NOMO-1 (cell line): ENCODE measurements at regions not wholly inside any gene's neighbourhood (a gene's known extent, or its start where the extent isn't known, plus 50 kb on each side); places are given as distances from the start of the nearest gene placed in this dataset.
"Not testable (repeated sequence)": the region's sequence is repeated elsewhere in the genome, so short reads cannot be mapped to it uniquely, and the experiment has no call there.

Experiments
- DNase-seq, 2 experiments: peaks; one replicate each; lab custom pipeline; 2025; ENCODE audit not compliant: unreplicated experiment in 2 of 2; lab: John Stamatoyannopoulos, UW

DNA sequence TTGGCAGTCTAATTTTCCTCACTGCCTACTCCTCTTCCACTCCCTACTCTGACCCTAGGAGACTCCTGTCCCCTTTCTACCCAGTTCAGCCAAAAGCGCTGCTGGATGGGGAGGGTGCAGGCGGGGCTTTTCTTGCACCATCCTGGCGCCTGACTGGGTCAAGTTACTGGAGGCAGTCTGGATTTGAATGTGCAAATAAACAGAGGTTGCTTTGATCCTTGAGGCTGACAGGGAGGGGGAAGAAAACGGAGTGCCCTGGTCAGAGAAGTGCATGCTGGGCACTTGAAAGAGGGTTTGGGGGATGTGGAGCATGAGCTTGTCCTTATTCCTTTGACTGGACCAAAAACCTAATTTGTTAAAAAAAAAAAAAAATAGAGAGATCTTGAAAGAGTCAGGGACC is 76.8 kb upstream of the SOX13 start:
- no peak for DNase-seq

DNA sequence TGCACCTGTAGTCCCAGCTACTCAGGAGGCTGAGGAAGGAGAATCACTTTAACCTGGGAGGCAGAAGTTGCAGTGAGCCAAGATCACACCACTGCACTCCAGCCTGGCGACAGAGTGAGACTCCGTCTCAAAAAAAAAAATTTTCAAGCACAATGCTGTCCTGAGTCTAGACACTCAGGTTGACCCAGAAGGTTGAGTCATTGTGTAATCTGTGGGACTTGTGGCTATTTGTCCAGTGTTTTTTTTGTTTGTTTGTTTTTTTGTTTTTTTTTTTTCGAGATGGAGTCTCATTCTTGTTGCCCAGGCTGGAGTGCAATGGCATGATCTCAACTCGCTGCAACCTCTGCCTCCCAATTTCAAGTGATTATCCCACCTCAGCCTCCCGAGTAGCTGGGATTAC is 74.3 kb upstream of the SOX13 start:
- DNase-seq: not testable (repeated sequence)

GRCh38 chr1:203999618-204000017 is 73.3 kb upstream of the SOX13 start:
- DNase-seq: no peak

DNA sequence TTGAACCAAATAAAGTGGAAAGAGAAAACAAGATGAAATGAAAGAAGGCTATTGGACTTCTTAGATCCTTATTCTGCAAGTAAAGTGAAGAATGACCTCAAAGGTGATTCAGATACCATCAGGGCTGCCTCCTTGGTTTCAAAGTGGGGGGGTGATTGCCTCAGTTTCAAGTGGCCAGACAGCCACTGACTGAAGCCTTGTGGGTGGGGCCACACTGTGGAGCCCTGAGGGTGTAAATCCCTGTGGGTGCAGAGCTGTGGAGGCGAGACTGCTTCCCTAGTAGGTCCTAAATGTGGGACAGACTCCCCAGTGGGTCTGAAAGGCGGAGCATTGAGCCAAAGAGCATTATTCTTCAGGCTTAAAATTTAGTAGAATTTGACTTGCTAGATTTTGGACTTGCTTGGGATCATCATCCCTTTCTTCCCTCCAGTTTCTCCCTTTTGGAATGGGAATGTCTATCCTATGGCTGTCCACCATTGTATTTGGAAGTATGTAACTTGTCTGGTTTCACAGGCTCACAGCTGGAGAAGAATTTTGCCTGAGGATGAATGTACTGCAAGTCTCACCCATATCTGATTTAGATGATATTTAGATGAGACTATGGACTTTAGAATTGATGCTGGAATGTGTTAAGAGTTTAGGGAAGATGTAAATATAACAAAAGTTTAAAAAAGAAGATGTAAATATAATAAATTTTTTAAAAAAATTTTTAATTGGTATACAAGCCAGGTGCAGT is 71.6 kb upstream of the SOX13 start:
- no peak for DNase-seq

DNA sequence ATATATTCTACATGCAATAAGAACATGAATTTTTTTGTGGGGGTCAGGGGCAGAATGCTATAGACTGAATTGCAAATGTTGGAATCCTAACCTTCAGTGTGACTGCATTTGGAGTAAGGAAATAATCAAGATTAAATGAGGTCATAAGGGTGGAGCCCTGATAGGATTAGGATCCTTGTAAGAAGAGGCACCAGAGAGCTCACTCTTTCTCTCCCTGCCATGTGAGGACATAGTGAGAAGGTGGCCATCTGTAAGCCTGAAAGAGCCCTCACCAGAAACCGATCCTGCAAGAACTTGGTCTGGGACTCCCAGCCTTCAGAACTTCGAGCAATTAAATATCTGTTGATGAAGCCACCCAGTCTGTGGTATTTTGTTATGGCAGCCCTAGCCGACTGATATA is 70.3 kb upstream of the SOX13 start:
- no peak for DNase-seq

GRCh38 chr1:204003536-204003935 is 69.4 kb upstream of the SOX13 start:
- no peak for DNase-seq

DNA sequence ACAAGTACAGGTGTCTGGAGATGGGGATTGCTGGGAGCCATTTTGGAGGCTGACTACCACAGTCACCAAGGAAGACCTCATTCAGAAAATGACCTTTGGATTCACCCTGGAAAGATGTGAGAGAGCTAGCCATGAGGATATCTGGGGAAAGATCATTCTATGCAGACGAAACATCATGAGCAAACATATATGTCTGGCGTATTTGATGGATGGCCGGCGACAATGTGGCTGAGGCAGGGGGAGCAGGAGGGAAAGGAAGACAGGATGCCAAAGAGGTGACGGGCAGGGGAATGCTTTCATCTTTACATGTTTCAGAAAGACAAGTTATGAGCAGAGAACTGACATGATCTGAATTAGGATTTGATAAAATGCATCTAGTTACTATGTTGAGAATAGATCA is 61.5 kb upstream of the SOX13 start:
- no peak for DNase-seq

DNA sequence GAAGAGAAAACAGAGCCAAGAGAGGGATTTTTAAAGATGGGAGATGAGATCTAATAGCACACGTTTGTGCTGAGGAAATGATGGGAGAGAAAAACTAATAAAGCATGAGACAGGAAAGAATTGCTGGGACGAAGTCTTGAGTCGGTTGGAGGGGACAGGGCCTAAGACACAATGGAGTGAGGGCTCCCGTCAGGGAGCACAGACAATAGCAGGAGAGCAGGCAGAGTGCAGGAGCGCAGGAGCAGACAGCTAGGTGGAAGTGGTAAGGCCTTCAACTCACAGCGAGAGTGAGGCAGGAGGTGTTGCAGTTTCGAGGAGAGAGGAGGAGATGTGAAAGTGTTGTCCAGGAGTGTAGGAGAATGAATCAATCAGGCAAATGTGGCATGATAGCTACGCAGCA is 59.9 kb upstream of the SOX13 start:
- DNase-seq: no peak

GRCh38 chr1:204014336-204014735 is 58.6 kb upstream of the SOX13 start:
- DNase-seq: no peak

- not testable (repeated sequence) for DNase-seq
Measured at GRCh38 chr1:204014961-204015360, 58.0 kb upstream of the SOX13 start.

DNA sequence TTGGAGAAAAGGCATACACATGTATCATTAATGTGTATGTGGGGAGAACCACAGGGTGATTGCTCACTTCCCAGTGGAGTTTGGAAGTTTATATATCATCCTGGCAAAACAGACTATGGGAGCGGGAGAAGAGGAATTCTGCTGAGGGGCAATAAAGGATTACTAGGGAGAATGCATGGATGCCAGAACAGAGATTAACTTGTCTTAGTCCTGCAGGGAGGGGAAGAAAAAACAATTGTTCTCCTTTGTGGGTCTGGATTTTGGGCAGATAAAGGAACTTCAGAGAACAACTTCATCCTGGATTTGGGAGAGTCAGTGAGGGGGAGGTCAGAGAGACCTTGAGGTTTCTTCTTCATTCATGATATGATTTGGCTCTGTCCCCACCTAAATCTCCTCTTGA is 55.9 kb upstream of the SOX13 start:
- DNase-seq: no peak

DNA sequence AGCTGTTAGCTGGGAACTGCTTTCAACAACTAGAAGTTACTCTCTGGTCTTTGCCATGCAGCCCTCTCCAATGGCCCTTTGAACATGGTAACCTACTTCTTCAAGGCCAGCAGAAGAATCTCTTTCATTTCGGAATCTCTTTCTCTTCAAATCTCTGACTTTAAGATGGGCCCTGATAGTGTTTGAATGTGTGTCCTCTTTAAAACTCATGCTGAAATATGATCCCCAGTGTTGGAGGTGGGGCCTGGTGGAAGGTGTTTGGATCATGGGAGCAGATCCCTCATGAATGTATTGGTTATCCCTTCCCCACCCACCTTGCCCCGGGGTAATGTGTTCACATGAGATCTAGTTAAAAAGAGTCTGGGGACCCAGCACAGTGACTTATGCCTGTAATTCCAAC is 54.5 kb upstream of the SOX13 start:
- no peak for DNase-seq
